ENCODE measurements at regions not wholly inside any gene's neighbourhood (a gene's known extent, or its start where the extent isn't known, plus 50 kb on each side); places are given as distances from the start of the nearest gene placed in this dataset.

- Histone ChIP-seq H2AFZ (ENCODE audit: low read length) (no peak overlapping the region), H3K27ac (ENCODE audit: low read length) (no peak overlapping the region), H3K9me3 (replicated peaks; ENCODE audit: insufficient read depth, low read length) (no peaks in the 10 kb centered on the region), H3K27me3 (replicated peaks; ENCODE audit: insufficient read depth, low read length) (no peaks in the 10 kb centered on the region), H4K20me1 (ENCODE audit: insufficient read depth, low read length) (no peaks in the 10 kb centered on the region), H3K36me3 (replicated peaks; ENCODE audit: insufficient read depth, low read length) (no peaks in the 10 kb centered on the region), H3K4me1 (ENCODE audit: low read length) (no peaks in the 10 kb centered on the region), H3F3A (ENCODE audit: insufficient read depth, low read length) (no peaks in the 10 kb centered on the region), H3K9ac (ENCODE audit: low read length) (no peak overlapping the region), H3K79me2 (ENCODE audit: low read length) (no peaks in the 10 kb centered on the region), H3K4me2 (ENCODE audit: low read depth, low read length) (no peak overlapping the region), H3K9me2 (replicated peaks; ENCODE audit: insufficient read depth, low read length) (no peaks in the 10 kb centered on the region), H3K4me3 (ENCODE audit: low read length) (no peak overlapping the region)
- TF ChIP-seq EZH2phosphoT487 (IDR thresholded peaks at IDR 0.05; ENCODE audit: low read length) (no peak), EZH2 (optimal IDR thresholded peaks at IDR 0.05; ENCODE audit: low read depth, low read length) (no peak)
- TF ChIP-seq, protein P1, sequence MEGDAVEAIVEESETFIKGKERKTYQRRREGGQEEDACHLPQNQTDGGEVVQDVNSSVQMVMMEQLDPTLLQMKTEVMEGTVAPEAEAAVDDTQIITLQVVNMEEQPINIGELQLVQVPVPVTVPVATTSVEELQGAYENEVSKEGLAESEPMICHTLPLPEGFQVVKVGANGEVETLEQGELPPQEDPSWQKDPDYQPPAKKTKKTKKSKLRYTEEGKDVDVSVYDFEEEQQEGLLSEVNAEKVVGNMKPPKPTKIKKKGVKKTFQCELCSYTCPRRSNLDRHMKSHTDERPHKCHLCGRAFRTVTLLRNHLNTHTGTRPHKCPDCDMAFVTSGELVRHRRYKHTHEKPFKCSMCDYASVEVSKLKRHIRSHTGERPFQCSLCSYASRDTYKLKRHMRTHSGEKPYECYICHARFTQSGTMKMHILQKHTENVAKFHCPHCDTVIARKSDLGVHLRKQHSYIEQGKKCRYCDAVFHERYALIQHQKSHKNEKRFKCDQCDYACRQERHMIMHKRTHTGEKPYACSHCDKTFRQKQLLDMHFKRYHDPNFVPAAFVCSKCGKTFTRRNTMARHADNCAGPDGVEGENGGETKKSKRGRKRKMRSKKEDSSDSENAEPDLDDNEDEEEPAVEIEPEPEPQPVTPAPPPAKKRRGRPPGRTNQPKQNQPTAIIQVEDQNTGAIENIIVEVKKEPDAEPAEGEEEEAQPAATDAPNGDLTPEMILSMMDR (IDR thresholded peaks at IDR 0.05; ENCODE audit: low read length) = no peak
- no peak for DNase-seq
Measured at GRCh38 chrX:123081776-123082175, 102.3 kb upstream of the GRIA3 start.

GRCh38 chrX:123083924-123084323, 100.2 kb upstream of the GRIA3 start:
- DNase-seq = no peak
- no peak for TF ChIP-seq EZH2 (optimal IDR thresholded peaks at IDR 0.05; ENCODE audit: low read depth, low read length)
- TF ChIP-seq, protein P1 (IDR thresholded peaks at IDR 0.05; ENCODE audit: low read length) = no peak
- TF ChIP-seq EZH2phosphoT487 (IDR thresholded peaks at IDR 0.05; ENCODE audit: low read length) = no peak
- Histone ChIP-seq H3K4me3 (ENCODE audit: low read length) (no peak overlapping the region), H3F3A (ENCODE audit: insufficient read depth, low read length) (no peaks in the 10 kb centered on the region), H3K9ac (ENCODE audit: low read length) (no peak overlapping the region), H3K9me3 (replicated peaks; ENCODE audit: insufficient read depth, low read length) (no peaks in the 10 kb centered on the region), H4K20me1 (ENCODE audit: insufficient read depth, low read length) (no peaks in the 10 kb centered on the region), H3K4me2 (ENCODE audit: low read depth, low read length) (no peak overlapping the region), H3K27me3 (replicated peaks; ENCODE audit: insufficient read depth, low read length) (no peaks in the 10 kb centered on the region), H3K36me3 (replicated peaks; ENCODE audit: insufficient read depth, low read length) (no peaks in the 10 kb centered on the region), H3K27ac (ENCODE audit: low read length) (no peak overlapping the region), H3K79me2 (ENCODE audit: low read length) (no peaks in the 10 kb centered on the region), H3K4me1 (ENCODE audit: low read length) (no peaks in the 10 kb centered on the region), H2AFZ (ENCODE audit: low read length) (no peak overlapping the region), H3K9me2 (replicated peaks; ENCODE audit: insufficient read depth, low read length) (no peaks in the 10 kb centered on the region)

DNA sequence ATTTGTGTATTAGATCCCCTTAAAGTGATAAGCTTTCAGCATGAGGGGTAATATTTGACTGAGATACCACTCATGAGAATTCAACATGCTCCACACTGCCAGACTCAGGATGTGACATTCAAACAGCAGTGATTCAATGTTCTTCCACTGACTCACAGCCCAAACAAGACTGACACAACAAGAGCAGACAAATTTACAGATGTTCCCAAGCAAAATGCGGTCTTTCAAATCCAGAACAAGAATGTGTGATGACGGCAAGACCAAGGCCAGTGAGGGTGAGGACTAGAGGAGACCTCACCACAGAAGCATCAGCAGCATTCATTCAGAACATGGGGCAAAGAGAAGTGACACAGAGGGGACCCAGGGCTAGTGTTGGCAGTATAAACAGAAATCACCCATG, 99.3 kb upstream of the GRIA3 start:
- Histone ChIP-seq H3K9ac (ENCODE audit: low read length) (no peak overlapping the region), H3K36me3 (replicated peaks; ENCODE audit: insufficient read depth, low read length) (no peaks in the 10 kb centered on the region), H3K4me2 (ENCODE audit: low read depth, low read length) (no peak overlapping the region), H4K20me1 (ENCODE audit: insufficient read depth, low read length) (no peaks in the 10 kb centered on the region), H3K9me3 (replicated peaks; ENCODE audit: insufficient read depth, low read length) (no peaks in the 10 kb centered on the region), H3K27me3 (replicated peaks; ENCODE audit: insufficient read depth, low read length) (no peaks in the 10 kb centered on the region), H3K27ac (ENCODE audit: low read length) (no peak overlapping the region), H3F3A (ENCODE audit: insufficient read depth, low read length) (no peaks in the 10 kb centered on the region), H3K4me3 (ENCODE audit: low read length) (no peak overlapping the region), H3K79me2 (ENCODE audit: low read length) (no peaks in the 10 kb centered on the region), H3K9me2 (replicated peaks; ENCODE audit: insufficient read depth, low read length) (no peaks in the 10 kb centered on the region), H2AFZ (ENCODE audit: low read length) (no peak overlapping the region), H3K4me1 (ENCODE audit: low read length) (no peaks in the 10 kb centered on the region)
- TF ChIP-seq, protein P1 (IDR thresholded peaks at IDR 0.05; ENCODE audit: low read length) = no peak
- TF ChIP-seq EZH2 (optimal IDR thresholded peaks at IDR 0.05; ENCODE audit: low read depth, low read length) (no peak), EZH2phosphoT487 (IDR thresholded peaks at IDR 0.05; ENCODE audit: low read length) (no peak)
- DNase-seq = no peak
